NCI-H1930 (cell line): ENCODE measurements at regions not wholly inside any gene's neighbourhood (a gene's known extent, or its start where the extent isn't known, plus 50 kb on each side); places are given as distances from the start of the nearest gene placed in this dataset.

ENCODE experiments used
- DNase-seq, 2 experiments: peaks; one replicate each; lab custom pipeline; 2025; lab: John Stamatoyannopoulos, UW

DNA sequence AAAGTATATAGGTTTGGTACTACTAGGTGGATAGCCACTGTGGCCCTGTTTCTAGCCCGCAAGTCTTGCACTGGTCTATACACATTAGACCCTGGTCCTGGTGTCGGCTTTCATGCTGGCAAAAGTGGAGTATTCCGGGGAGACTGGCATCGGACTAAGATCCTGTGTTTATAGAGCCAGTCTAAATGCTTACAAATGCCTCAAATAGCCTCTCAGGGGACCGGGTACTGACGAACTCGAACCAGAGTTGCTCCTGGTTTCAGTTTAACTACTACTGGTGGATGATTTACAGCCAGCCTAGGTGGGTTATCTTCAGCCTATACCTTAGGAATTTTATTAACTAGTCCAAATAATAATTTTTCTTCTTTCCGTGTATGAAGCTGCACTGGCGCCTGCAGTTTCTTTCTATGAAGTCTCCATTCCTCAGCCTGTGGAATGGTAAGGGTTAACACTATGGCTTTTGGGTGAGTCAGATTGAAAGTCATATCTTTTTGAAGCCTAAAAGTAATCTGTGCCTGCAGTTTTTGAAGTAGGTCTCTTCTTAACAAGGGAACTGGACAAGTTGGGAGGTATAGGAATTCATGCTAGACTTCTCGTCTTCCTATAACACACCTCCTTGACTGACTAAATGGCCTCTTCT, 51.3 kb downstream of the OR10H4 start:
- no peak for DNase-seq

DNA sequence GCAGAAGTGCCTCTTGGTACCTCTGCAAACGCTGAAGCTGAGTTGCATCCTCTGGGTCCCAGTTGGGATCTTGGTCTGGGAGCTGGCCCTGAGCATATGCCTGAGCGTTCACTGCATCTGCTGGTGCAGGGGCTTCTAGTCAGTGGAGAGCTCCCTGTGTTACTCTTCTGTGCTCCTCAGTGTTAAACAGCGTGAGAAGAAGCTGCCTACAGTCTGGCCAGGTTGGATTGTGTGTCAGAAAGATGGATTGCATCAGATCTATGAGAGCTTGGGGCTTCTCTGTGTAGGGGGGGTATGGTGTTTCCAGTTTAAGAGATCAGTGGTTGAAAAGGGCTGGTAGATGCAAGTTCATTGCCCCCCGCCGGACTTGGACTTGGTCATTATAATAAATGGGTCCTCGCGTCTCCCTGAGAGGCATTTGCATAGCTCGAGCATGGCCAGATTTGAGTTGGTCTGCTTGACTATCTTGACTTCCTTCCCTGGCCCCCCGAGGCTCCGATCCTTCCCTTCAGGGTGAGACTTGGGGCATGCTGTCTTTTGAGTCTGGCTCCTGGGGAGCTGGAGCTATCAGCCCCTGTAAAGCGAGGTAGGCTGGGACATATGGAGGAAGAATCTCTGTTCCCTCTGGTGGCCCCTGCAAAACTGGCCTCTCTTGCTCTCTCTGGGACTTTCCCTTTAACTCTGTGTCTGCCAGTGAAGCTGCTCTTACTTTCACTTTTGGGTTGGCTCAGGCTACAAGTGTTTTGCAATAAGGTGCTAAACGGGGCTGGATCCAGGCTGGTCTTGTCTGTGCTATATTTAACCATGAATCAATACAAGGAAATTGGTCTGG, 52.9 kb downstream of the OR10H4 start:
- no peak for DNase-seq

GRCh38 chr19:16002406-16003384, 53.9 kb downstream of the OR10H4 start:
- no peak for DNase-seq

GRCh38 chr19:16003391-16003790, 54.6 kb downstream of the OR10H4 start:
- no peak for DNase-seq

DNA sequence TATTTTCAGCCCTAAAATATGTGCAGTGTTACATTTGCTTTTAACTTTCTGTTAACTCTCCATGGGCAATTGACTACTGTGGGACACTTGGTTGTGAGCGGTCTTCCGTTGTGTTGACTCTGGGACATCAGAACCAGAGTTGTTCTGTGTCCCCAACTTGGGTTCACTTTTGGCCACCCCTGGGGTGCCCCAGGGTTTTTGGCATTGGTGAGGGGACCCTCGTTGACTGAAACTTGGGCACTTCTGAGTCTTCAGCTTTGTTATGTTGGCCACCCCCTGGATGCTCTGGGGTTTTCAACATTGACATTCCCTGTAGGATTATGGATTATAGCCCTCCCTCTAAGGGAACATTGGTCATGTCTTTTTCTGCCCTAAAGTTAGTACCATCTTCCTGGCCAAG, 57.1 kb downstream of the OR10H4 start:
- DNase-seq = no peak

DNA sequence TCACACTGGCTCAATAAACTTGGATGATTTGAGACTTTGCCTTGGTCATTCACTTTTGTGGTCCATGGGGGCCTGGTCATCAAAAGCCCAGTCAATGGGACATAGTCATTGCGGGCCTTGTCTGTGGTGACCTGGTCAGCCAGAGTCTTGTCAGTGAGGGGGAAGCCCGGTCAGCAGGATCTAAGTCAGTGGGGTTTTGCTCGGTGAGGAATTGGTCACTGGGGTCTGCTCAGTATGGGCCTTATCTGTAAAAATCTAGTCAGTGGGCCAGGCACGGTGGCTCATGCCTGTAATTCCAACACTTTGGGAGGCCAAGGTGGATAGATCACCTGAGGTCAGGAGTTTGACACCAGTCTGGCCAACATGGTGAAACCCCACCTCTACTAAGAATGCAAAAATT, 63.7 kb upstream of the TPM4 start:
- DNase-seq = no peak

GRCh38 chr19:16013181-16013850, 63.0 kb upstream of the TPM4 start:
- no peak for DNase-seq

DNA sequence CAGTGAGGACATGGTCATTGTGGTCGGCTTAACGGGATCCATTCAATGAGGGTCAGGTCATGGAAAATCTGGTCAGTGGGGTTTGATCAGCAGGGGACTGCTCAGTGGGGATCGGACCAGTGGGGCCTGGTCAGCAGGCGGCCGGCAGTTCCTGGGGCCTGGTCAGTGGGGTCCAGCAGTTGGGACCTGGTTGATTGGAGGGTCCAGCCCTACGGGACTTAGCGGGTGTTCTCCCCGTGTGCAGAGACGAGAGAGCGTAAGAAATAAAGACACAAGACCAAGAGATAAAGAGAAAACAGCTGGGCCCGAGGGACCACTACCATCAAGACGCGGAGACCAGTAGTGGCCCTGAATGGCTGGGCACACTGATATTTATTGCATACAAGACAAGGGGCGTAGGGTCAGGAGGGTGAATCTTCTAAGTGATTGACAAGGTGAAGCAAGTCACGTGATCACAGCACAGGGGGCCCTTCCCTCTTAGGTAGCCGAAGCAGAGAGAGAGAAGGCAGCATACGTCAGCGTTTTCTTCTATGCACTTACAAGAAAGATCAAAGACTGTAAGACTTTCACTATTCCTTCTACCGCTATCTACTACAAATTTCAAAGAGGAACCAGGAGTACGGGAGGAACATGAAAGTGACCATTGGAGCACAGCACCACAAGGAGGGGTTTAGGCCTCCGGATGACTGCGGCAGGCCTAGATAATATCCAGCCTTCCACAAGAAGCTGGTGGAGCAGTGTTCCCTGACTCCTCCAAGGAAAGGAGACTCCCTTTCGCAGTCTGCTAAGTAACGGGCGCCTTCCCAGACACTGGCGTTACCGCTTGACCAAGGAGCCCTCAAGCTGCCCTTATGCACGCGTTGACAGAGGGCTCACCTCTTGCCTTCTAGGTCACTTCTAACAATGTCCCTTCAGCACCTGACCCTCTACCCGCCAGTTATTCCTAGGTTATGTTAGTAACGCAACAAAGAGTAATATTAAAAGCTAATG, 62.1 kb upstream of the TPM4 start:
- no peak for DNase-seq

- no peak for DNase-seq
Measured at GRCh38 chr19:16014923-16015804, 61.1 kb upstream of the TPM4 start.

GRCh38 chr19:16015805-16016173, 60.5 kb upstream of the TPM4 start:
- no peak for DNase-seq

DNA sequence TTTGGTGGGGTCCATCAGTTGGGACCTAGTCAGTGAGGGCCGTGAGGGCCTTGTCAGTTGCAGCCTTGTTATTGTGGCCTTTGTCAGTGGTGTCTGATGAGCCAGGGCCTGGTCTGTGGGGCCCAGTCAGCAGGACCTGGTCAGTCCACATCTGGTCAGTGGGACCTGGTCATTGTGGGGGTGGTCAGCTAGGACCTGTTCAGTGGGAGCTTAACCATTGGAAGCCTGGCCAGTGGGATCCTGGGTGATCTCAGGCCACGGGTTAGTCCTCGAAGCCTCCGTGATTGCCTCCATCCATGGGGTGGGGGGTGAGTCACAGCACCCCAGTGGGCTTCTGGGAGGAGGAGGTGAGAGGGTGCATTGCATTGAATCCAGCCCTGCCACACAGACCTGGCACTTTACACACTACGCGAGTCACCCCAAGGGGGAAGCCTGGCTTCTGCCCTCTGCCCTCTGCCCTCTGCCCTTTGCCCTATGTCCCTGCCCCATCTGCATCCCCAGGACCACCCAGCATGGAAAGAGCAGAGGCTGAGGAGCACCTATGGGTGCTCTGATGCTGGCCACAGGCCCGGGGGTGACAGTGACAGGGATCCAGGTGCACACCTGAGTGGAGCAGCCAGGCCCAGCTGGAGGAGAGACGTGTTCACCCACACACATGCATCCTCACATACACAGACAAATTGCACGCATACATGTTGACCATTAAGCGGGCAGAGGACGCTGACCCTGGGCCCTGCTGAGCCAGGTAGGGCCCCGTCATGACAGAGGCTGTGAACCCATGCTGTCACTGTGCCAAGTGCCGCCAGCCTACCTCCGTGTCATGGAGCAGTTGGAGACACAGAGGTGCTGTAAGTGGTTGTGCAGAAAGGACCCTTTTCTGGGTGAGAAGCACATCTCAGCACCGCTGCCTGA, 59.8 kb upstream of the TPM4 start:
- no peak for DNase-seq

DNA sequence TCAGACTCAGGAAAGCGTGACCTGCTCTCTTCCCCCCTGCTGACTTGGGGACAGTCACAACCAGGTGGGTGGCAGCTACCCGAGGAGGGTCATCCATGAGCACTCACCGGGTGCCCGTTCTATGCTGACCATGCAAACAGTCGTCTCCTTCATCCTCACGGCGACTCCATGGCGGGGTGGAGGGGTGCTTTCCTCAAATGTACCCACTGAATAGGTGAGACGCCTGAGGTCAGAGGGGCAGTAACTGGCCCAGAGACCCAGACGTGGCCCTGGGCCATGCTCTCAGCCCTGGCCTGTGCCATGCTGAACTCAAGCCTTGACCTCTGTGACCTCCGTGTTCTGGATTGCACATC, 59.2 kb upstream of the TPM4 start:
- DNase-seq = no peak

- no peak for DNase-seq
Measured at GRCh38 chr19:16018106-16018755, 58.1 kb upstream of the TPM4 start.

DNA sequence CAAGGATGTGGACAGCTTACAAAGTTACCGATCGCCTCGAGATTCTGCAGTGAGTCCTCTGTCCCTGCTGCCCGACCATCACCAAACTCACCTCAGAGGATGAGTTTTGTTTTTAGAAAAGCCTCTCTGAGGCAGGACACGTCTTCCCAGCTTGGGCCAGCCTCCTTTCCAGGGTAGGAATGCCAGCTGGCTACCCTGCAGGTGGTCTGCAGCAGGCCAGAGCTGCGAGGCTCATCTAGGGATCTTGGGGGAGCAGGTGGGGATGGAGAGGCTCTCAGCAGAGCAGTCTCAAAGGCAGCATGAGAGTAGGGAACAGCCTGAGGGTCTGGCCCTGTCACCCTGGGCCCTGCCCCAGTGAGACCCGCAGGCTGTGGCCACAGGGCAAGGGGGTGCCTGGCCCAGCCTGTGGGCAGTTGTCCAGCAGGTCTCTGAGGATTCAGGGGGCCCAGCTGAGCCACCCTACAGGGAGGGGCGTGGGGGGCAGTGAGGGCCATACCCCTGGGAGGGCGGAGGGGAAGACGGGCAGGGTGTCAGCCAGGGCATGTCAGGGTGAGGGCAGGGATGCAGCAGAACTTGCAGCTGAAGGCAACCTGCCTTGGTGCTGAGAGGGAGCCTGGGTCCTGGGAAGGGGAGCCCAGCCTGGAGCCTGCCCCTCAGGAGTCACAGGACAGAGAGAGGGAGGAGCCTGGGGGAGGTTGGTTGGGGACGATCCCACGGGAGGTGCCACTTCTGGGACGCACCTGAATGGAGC, 57.3 kb upstream of the TPM4 start:
- DNase-seq = no peak

DNA sequence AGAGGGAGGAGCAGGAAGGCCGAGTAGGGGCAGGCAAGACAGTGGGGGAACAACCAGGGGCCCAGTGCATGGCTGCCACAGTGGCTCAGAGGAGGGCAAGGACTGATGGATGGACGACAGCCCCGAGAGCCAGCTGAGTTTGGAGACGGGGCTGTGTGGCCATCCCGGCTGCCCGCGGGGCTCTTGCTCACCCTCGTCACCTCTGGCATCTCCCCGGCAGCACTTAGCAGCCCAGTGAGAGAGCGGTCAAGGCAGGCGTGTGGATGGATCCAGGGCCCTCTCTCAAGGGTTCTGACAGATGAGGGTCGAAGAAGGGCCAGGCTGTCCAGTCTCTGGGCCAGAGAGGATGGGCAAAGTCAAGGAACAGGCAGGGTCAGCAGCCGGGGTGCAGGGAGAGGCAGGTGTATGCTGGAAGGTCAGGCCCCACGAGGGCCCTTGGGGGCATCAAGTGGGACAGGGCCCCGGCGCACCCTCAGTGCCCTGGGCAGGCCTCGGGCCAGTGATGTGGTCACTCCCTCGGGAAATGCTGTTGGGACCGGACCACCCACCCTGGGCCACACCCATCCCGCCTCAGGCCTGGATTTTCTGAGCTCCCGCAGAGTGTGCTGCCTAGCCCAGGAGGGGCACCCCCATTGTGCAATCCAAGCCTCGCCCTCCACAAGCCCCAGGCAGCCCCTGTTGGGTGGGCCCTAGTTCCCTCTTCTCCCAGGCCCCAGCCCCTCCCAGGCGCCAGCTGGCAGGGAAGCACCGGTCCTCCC, 56.4 kb upstream of the TPM4 start:
- DNase-seq = no peak

DNA sequence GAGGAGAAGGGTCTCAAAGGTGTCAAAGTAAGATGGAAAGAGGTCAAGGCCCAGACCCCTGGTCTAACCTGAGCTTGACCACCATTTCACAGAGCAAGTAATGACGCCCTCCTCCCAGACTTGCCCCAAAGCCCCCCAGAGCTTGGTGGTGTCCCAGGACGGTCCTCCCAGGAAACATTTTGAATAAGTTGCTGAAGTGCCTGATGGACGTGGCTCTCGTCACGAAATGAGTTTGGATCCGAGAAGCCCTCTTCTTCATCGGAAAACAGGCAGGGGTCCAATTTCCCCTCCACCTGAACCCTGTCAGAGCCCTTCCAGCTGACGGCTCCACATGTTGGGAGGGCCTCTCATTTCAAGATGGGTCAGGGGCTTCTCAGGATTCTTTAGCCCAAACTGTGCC, 54.5 kb upstream of the TPM4 start:
- DNase-seq = no peak

DNA sequence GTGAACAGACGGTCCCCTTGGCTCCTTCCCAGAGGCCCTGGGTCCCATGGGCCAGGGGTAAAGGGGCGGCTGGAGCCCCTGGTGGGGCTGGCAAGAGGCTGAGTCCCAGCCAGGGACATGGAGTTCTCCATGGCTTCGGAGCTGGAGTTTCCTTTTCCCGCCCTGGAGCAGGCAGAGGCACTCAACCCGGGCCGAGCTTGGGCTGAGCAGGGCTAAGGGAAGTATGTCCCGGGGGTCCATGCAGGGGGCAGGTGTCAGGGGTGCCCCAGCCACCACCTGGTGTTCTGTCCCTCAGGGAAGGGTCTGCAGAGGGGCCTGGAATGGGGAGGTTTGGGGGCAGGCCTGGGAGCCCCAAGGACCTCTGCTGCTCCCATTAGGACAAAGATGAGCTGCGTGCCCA, 54.0 kb upstream of the TPM4 start:
- no peak for DNase-seq
